Aorta (tissue), 5 donors: ENCODE measurements at regions not wholly inside any gene's neighbourhood (a gene's known extent, or its start where the extent isn't known, plus 50 kb on each side); places are given as distances from the start of the nearest gene placed in this dataset.

Experiments used
- ATAC-seq: fragments of 200-7000 bp; cut with Tn5 transposase; one replicate; pipeline ENCODE4 v1.9.1; 2022; ENCODE audit warnings: moderate library complexity; ENCODE audit not compliant: low FRiP score
- DNase-seq, 2 donors: peaks; one replicate each; pipeline ENCODE4 v3.0.0-alpha.2; 2020
- H3K27ac ChIP-seq, 2 donors: one replicate each; pipeline ENCODE4 v1.5.1; 2013; ENCODE audit warnings: low read length in 2 of 2, mild to moderate bottlenecking in 2 of 2, moderate library complexity in 2 of 2, control low read depth in 1 of 2, inconsistent platforms in 1 of 2, low read depth in 1 of 2
- H3K27me3 ChIP-seq, 2 donors: one replicate each; pipeline ENCODE4 v1.6.1; 2013; ENCODE audit warnings: control low read depth in 1 of 2, low read length in 1 of 2, mild to moderate bottlenecking in 1 of 2, moderate library complexity in 1 of 2; ENCODE audit not compliant: insufficient read depth in 2 of 2, control insufficient read depth in 1 of 2
- H3K36me3 ChIP-seq, 2 donors: one replicate each; pipeline ENCODE4 v1.6.1; 2013; ENCODE audit warnings: control low read depth in 1 of 2, low read length in 1 of 2, mild to moderate bottlenecking in 1 of 2; ENCODE audit not compliant: insufficient read depth in 2 of 2, control insufficient read depth in 1 of 2
- H3K4me1 ChIP-seq, 2 donors: one replicate each; pipeline ENCODE4 v1.6.1; 2013; ENCODE audit warnings: low read length in 2 of 2, control low read depth in 1 of 2, mild to moderate bottlenecking in 1 of 2, moderate library complexity in 1 of 2; ENCODE audit not compliant: insufficient read depth in 2 of 2, control insufficient read depth in 1 of 2
- H3K4me3 ChIP-seq, 2 donors: one replicate each; pipeline ENCODE4 v1.5.1; 2013; ENCODE audit warnings: low read length in 2 of 2, control low read depth in 1 of 2, mild to moderate bottlenecking in 1 of 2
- H3K9me3 ChIP-seq: one replicate; pipeline ENCODE4 v1.6.1; 2013; ENCODE audit warnings: mild to moderate bottlenecking, low read length; ENCODE audit not compliant: control insufficient read depth
- WGBS, 2 donors: extraction: QIAGEN DNeasy Blood & Tissue Kit; methylation state at CpG; one replicate each; pipeline ENCODE4 v1.1.7; 2013; 5-methylcytosine and 5-hydroxymethylcytosine counted together
- intact Hi-C, 2 donors: fragments of 100-400 bp; cut with DNase I; formaldehyde crosslinking; loops; one replicate each; pipeline versions ENCODE4 v1.14.2 to v1.15.0; 2022
- donor health status: healthy with polysubstance abuse.
- donor health status: Bipolar disorder and iron deficiency.
- donor health status: DM: no; HTN: no; CAD: no.
- donor health status: DM: no; HTN: no; CAD: no.
- donor health status: DM: yes; HTN: yes; CAD: no.

DNA sequence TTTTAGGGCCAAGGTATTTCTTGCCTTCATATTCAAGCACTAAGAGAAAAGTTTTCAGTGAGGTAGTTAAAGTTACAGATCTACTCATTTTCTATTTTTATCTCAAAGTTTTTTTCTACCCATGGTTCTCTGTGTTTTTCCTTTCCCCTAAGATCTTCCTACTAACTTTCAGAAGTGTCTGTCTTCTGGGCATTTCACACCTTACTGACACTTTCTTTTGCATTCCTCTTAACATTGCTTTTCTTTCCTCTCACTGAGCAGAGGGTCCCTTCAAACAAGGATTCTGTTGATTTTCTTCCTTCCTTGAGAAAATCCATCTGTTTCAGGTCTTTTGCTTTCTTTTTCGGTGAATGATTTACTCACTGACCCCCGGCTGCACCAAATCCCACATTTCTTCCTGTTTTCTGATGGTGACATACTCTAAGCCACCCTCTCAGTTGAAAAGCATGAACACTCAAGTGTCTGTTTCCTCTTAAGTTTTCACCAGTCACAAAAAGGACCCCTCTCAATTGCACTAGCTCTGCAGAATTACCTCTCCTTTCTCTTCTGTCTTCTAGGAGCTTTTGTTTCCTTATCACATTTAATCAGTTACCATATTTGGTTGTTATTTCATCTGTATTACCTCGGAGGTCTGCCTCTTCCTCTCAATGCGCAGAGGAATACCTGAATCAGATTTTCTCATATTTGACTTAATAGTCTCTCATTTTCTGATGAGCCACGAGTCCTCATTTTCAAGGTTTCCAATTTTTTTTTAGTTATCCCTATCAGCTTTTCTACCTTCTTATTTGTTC, 73.5 kb upstream of the RNF217 start:
- intact Hi-C loops: no loop called here
- 39 to 42% methylated on average over 5 of the region's 5 CpGs for WGBS, 2 donors
- no peak overlapping the region for H3K4me3 ChIP-seq

DNA sequence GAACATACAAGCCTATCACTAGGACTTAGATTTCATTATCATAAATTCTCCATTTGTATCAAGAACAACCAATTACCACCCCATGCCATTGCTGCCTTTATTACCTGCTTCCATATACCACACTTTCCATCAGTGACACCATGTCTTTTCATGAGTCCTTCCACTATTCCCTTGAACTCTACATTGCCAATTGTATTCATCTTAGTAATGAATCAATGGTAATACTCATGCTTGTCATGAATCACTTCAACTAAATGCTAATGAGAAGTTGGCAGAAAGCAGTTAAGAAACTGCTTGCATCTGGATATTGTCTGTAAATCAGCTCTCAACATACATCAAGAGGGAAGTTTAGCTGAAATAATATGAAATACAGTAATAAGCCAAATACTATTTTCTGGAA, 61.2 kb upstream of the RNF217 start:
- no peak for ATAC-seq
- intact Hi-C loops: no loop called here
- no peak overlapping the region for H3K27ac ChIP-seq

More for the DNA sequence above, 73.5 kb upstream of the RNF217 start:
- DNase-seq: no peak
- Histone ChIP-seq H3K4me1 (no peaks in the 10 kb centered on the region), H3K36me3 (no peaks in the 10 kb centered on the region), H3K27me3 (no peaks in the 10 kb centered on the region), H3K9me3 (no peaks in the 10 kb centered on the region), H3K27ac (no peak overlapping the region)
- ATAC-seq: no peak

DNA sequence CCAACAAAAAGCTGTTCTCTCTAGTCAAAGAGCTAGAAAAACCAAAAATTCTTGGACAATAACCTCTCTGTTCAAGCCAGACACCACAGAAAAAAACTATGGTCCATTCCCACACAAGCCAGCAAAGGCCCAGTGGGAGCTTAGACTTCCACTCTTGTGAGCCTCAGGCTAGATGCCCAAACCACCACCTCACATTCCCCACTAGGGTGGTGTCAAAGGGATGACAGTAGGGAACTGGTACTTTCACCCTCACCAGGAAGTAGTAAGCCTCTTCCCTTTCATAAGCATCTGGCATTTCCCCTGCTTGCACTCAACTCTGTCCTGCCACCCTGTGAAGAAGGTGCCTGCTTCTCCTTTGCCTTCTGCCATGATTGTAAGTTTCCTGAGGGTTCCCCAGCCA, 58.4 kb upstream of the RNF217 start:
- H3K4me3 ChIP-seq: no peak overlapping the region
- DNase-seq (no peak), ATAC-seq (no peak)
- H3K9me3 ChIP-seq: no peaks in the 10 kb centered on the region
- intact Hi-C loops: no loop called here
- H3K27me3 ChIP-seq: no peaks in the 10 kb centered on the region
- H3K36me3 ChIP-seq: no peaks in the 10 kb centered on the region
- no peak overlapping the region for H3K27ac ChIP-seq
- no peaks in the 10 kb centered on the region for H3K4me1 ChIP-seq

More for the DNA sequence above, 61.2 kb upstream of the RNF217 start:
- no peak for DNase-seq
- Histone ChIP-seq H3K4me1 (no peaks in the 10 kb centered on the region), H3K9me3 (no peaks in the 10 kb centered on the region), H3K27me3 (no peaks in the 10 kb centered on the region), H3K36me3 (no peaks in the 10 kb centered on the region), H3K4me3 (no peak overlapping the region)

DNA sequence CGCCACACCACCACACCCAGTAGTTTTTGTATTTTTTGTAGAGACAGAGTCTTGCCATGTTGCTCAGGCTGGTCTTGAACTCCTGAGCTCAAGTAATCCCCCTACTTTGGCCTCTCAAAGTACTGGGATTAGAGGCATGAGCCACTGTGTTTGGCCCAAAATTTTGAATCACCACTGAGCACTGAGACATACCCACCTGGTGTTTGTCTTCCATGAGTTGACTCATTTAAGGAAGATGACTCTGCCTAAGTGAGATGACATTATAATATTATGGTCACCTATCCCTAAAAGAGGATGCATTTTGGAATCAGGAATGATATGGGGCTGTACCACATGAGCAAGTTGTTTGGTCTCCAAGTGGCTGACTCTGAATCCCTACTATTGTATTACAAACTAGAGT, 54.6 kb upstream of the RNF217 start:
- H3K27me3 ChIP-seq: no peaks in the 10 kb centered on the region
- DNase-seq (no peak), ATAC-seq (no peak)
- no peaks in the 10 kb centered on the region for H3K9me3 ChIP-seq
- H3K4me1 ChIP-seq: no peaks in the 10 kb centered on the region
- WGBS, 2 donors: 100% methylated on average over 1 of the region's 1 CpG
- no peaks in the 10 kb centered on the region for H3K36me3 ChIP-seq
- H3K27ac ChIP-seq: no peak overlapping the region
- H3K4me3 ChIP-seq: no peak overlapping the region
- intact Hi-C loops: no loop called here
